Spleen (tissue), 11 donors: ENCODE measurements at regions not wholly inside any gene's neighbourhood (a gene's known extent, or its start where the extent isn't known, plus 50 kb on each side); places are given as distances from the start of the nearest gene placed in this dataset.

Experiments used
- DNase-seq: peaks from one replicate; pipeline ENCODE4 v3.0.0-alpha.2; 2020
- H3K27ac ChIP-seq, 8 donors: fragments of 200-600 bp; sonication (generic) in 7 of 8; 1 replicate in 4 of 8; 2 replicates in 4 of 8; pipeline versions ENCODE4 v1.5.0 to v1.8.0; 2016 to 2021; ENCODE audit warnings: inconsistent platforms in 4 of 8, mild to moderate bottlenecking in 4 of 8, moderate library complexity in 1 of 8
- H3K27me3 ChIP-seq, 7 donors: fragments of 200-600 bp; sonication (generic) in 6 of 7; replicated peaks in 1 of 7; 1 replicate in 4 of 7; 2 replicates in 3 of 7; pipeline versions ENCODE4 v1.5.0 to v1.8.0; 2016 to 2021; ENCODE audit warnings: inconsistent platforms in 3 of 7, mild to moderate bottlenecking in 1 of 7
- H3K36me3 ChIP-seq, 6 donors: fragments of 200-600 bp; sonication (generic) in 5 of 6; 1 replicate in 4 of 6; 2 replicates in 2 of 6; pipeline versions ENCODE4 v1.5.0 to v1.8.0; 2016 to 2021; ENCODE audit warnings: inconsistent platforms in 2 of 6
- H3K4me1 ChIP-seq, 6 donors: fragments of 200-600 bp; sonication (generic) in 5 of 6; 1 replicate in 3 of 6; 2 replicates in 3 of 6; pipeline versions ENCODE4 v1.5.0 to v1.8.0; 2016 to 2021; ENCODE audit warnings: inconsistent platforms in 3 of 6
- H3K4me3 ChIP-seq, 8 donors: fragments of 200-600 bp; sonication (generic) in 7 of 8; 1 replicate in 4 of 8; 2 replicates in 4 of 8; pipeline versions ENCODE4 v1.5.0 to v1.8.0; 2016 to 2021; ENCODE audit warnings: inconsistent platforms in 4 of 8, mild to moderate bottlenecking in 4 of 8, moderate library complexity in 2 of 8
- H3K9me3 ChIP-seq, 8 donors: fragments of 200-600 bp; sonication (generic) in 7 of 8; 1 replicate in 4 of 8; 2 replicates in 4 of 8; pipeline versions ENCODE4 v1.5.0 to v1.8.0; 2016 to 2021; ENCODE audit warnings: inconsistent platforms in 4 of 8
- CTCF ChIP-seq, 11 experiments: fragments of 200-600 bp in 7 of 11; fragments of 450-650 bp in 4 of 11; sonication (generic) in 4 of 11; IDR thresholded peaks in 8 of 11; conservative IDR thresholded peaks in 3 of 11; 1 replicate in 7 of 11; 2 replicates in 4 of 11; pipeline versions ENCODE4 v1.4.0 to v1.8.0; 2016 to 2021; ENCODE audit warnings: antibody characterized with exemption in 11 of 11, inconsistent platforms in 4 of 11, mild to moderate bottlenecking in 1 of 11
- POLR2A ChIP-seq, 3 donors: fragments of 450-650 bp; IDR thresholded peaks; one replicate each; pipeline ENCODE4 v1.5.1; 2017; ENCODE audit warnings: antibody characterized with exemption in 3 of 3, mild to moderate bottlenecking in 1 of 3
- POLR2AphosphoS5 ChIP-seq, 3 donors: sonication (generic); formaldehyde crosslinking; IDR thresholded peaks; one replicate each; pipeline ENCODE4 v1.5.1; 2017; ENCODE audit warnings: antibody characterized with exemption in 3 of 3
- WGBS, 5 donors: extraction: QIAGEN DNeasy Blood & Tissue Kit in 3 of 5; methylation state at CpG; one replicate each; pipeline versions ENCODE4 v1.1.5 to v1.1.7; 2013 to 2018; 5-methylcytosine and 5-hydroxymethylcytosine counted together
- intact Hi-C: fragments of 100-400 bp; cut with DNase I; formaldehyde crosslinking; loops from one replicate; pipeline ENCODE4 v1.15.0; 2023; ENCODE audit warnings: low total_unique reads
- donor health status: healthy with polysubstance abuse.
- donor health status: DM: no; HTN: no; CAD: no; lungs with moderate emphysema.
- donor health status: DM: no; HTN: no; CAD: no.
- donor health status: Bipolar disorder and iron deficiency.
- donor health status: healthy.
- donor health status: DM: no; HTN: no; CAD: no.
- donor health status: DM: yes; HTN: yes; CAD: no.

- 58 to 83% (median 72%) methylated on average over 7 of the region's 7 CpGs for WGBS, 5 donors
- Histone ChIP-seq H3K36me3 (no peaks in the 10 kb centered on the region), H3K4me1 (peaks cover 0 to 3% (median 0%) of the 10 kb centered on the region in 6 donors), H3K27ac (no peak overlapping the region), H3K4me3 (no peak overlapping the region), H3K9me3 (no peaks in the 10 kb centered on the region), H3K27me3 (no peaks in the 10 kb centered on the region)
- TF ChIP-seq POLR2AphosphoS5 (IDR thresholded peaks at IDR 0.05) = no peak
- no peak for TF ChIP-seq CTCF (IDR thresholded peaks at IDR 0.05 in 8 of 11, conservative IDR thresholded peaks at IDR 0.05 in 3 of 11)
- TF ChIP-seq POLR2A (IDR thresholded peaks at IDR 0.05) = no peak
- intact Hi-C loops = no loop called here
- no peak for DNase-seq
Observed at GRCh38 chr6:105740946-105741645, 338.2 kb upstream of the PREP start.

- 73 to 92% (median 77%) methylated on average over 2 of the region's 2 CpGs for WGBS, 5 donors
- Histone ChIP-seq H3K4me1 (no peaks in the 10 kb centered on the region), H3K27me3 (no peaks in the 10 kb centered on the region), H3K27ac (no peak overlapping the region), H3K4me3 (no peak overlapping the region), H3K36me3 (no peaks in the 10 kb centered on the region), H3K9me3 (no peaks in the 10 kb centered on the region)
- no peak for DNase-seq
- intact Hi-C loops = no loop called here
- TF ChIP-seq POLR2A (IDR thresholded peaks at IDR 0.05) (no peak), CTCF (IDR thresholded peaks at IDR 0.05 in 8 of 11, conservative IDR thresholded peaks at IDR 0.05 in 3 of 11) (no peak), POLR2AphosphoS5 (IDR thresholded peaks at IDR 0.05) (no peak)
Observed at GRCh38 chr6:105739764-105740163, 336.9 kb upstream of the PREP start.

- intact Hi-C loops = loop anchor here (5.0 kb wide), 1 partner anchor 489 kb away; no protein-coding TSS in a partner anchor
- H3K4me3 ChIP-seq = no peak overlapping the region
- H3K9me3 ChIP-seq = no peaks in the 10 kb centered on the region
- WGBS, 5 donors = 49 to 56% (median 54%) methylated on average over 4 of the region's 4 CpGs
- H3K36me3 ChIP-seq = no peaks in the 10 kb centered on the region
- no peaks in the 10 kb centered on the region for H3K27me3 ChIP-seq
- no peak overlapping the region for H3K27ac ChIP-seq
- peaks cover 0 to 4% (median 0%) of the 10 kb centered on the region in 6 donors for H3K4me1 ChIP-seq
- no peak for DNase-seq
- TF ChIP-seq CTCF (IDR thresholded peaks at IDR 0.05 in 8 of 11, conservative IDR thresholded peaks at IDR 0.05 in 3 of 11) = peak; percentile 30 to 78 (median 65)
- TF ChIP-seq POLR2AphosphoS5 (IDR thresholded peaks at IDR 0.05) = no peak
- TF ChIP-seq POLR2A (IDR thresholded peaks at IDR 0.05) = no peak
Observed at GRCh38 chr6:105733556-105734162, 330.8 kb upstream of the PREP start.

- no peak for DNase-seq
- peaks cover 0 to 4% (median 0%) of the 10 kb centered on the region in 6 donors for H3K4me1 ChIP-seq
- 70 to 97% (median 91%) methylated on average over 1 of the region's 1 CpG for WGBS, 5 donors
- H3K4me3 ChIP-seq = no peak overlapping the region
- intact Hi-C loops = no loop called here
- H3K36me3 ChIP-seq = no peaks in the 10 kb centered on the region
- H3K27me3 ChIP-seq = no peaks in the 10 kb centered on the region
- TF ChIP-seq POLR2AphosphoS5 (IDR thresholded peaks at IDR 0.05) (no peak), POLR2A (IDR thresholded peaks at IDR 0.05) (no peak), CTCF (IDR thresholded peaks at IDR 0.05 in 8 of 11, conservative IDR thresholded peaks at IDR 0.05 in 3 of 11) (no peak)
- H3K27ac ChIP-seq = no peak overlapping the region
- H3K9me3 ChIP-seq = peaks cover 0 to 3% (median 0%) of the 10 kb centered on the region in 8 donors
Observed at GRCh38 chr6:105728995-105729394, 326.1 kb upstream of the PREP start.
